Left ventricle myocardium inferior (tissue), 1 donor: ENCODE measurements at regions not wholly inside any gene's neighbourhood (a gene's known extent, or its start where the extent isn't known, plus 50 kb on each side); places are given as distances from the start of the nearest gene placed in this dataset.

Experiments
- DNase-seq: peaks from one replicate; pipeline ENCODE4 v3.0.0-alpha.2; 2020
- H3K27ac ChIP-seq: fragments of 200-600 bp; replicated peaks from 2 replicates; pipeline ENCODE4 v1.8.0; 2021
- H3K27me3 ChIP-seq: fragments of 200-600 bp; 2 replicates; pipeline ENCODE4 v1.8.0; 2021; ENCODE audit warnings: low read depth
- H3K36me3 ChIP-seq: fragments of 200-600 bp; 2 replicates; pipeline ENCODE4 v1.8.0; 2021
- H3K4me1 ChIP-seq: fragments of 200-600 bp; 2 replicates; pipeline ENCODE4 v1.8.0; 2021
- H3K4me3 ChIP-seq: fragments of 200-600 bp; 2 replicates; pipeline ENCODE4 v1.8.0; 2021; ENCODE audit warnings: mild to moderate bottlenecking, moderate library complexity
- H3K9me3 ChIP-seq: fragments of 200-600 bp; replicated peaks from 2 replicates; pipeline ENCODE4 v1.8.0; 2021
- CTCF ChIP-seq: fragments of 200-600 bp; IDR thresholded peaks from 2 replicates; pipeline ENCODE4 v1.8.0; 2021; ENCODE audit warnings: antibody characterized with exemption, mild to moderate bottlenecking, borderline replicate concordance
- intact Hi-C: fragments of 100-400 bp; cut with micrococcal nuclease; formaldehyde crosslinking; loops from one replicate; pipeline ENCODE4 v1.11.0; 2022
- donor health status: DM: no; HTN: yes; CAD: no; lungs with severe emphysema.

- no peak for TF ChIP-seq CTCF
- no peaks in the 10 kb centered on the region for H3K9me3 ChIP-seq
- no peaks in the 10 kb centered on the region for H3K36me3 ChIP-seq
- H3K27ac ChIP-seq: no peak overlapping the region
- intact Hi-C loops: no loop called here
- no peak overlapping the region for H3K4me3 ChIP-seq
- DNase-seq: no peak
- no peaks in the 10 kb centered on the region for H3K4me1 ChIP-seq
- H3K27me3 ChIP-seq: no peaks in the 10 kb centered on the region
Measured at GRCh38 chr3:40853474-40853873, 328.7 kb downstream of the ZNF621 start.

GRCh38 chr3:40855871-40856270 is 331.1 kb downstream of the ZNF621 start:
- no peaks in the 10 kb centered on the region for H3K36me3 ChIP-seq
- no peaks in the 10 kb centered on the region for H3K4me1 ChIP-seq
- no peaks in the 10 kb centered on the region for H3K9me3 ChIP-seq
- H3K27me3 ChIP-seq: no peaks in the 10 kb centered on the region
- intact Hi-C loops: no loop called here
- no peak for TF ChIP-seq CTCF
- DNase-seq: no peak
- no peak overlapping the region for H3K4me3 ChIP-seq
- H3K27ac ChIP-seq: no peak overlapping the region

DNA sequence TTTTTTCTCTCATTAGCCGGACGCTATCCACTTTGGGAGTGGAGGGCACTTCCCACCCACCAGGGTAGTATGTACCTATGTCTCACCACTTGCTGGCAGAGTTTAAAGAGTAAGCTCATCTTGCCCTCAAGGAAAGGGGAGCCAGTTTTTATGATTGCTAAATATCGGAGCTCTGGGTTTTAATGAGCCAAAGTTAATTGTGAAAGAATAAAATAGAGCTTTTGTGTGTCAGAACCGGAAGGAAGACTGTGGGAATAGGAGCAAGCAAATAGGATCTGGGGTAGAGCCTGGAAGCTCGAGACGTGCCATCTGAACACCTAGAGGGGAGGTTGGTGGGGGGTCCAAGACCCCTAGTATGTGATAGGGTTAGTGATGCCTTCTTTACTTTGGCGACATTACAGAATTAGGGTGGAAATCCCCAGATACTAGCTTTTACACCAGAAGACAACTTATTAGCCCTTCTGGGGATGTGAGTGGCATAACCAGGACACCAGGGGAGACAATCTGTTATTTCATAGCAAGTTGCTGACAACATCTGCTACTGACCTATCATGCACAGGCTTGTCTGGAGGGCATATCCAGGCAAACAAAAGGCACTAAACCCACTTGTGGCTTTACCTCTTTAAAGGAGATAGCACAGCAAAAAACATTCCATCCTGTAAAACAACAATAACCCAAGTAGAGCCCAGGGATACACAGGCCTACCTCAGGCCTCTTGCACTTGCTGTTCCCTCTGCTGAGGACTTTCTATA is 333.8 kb downstream of the ZNF621 start:
- Histone ChIP-seq H3K4me3 (no peak overlapping the region), H3K4me1 (no peaks in the 10 kb centered on the region), H3K27me3 (no peaks in the 10 kb centered on the region), H3K36me3 (no peaks in the 10 kb centered on the region), H3K9me3 (no peaks in the 10 kb centered on the region), H3K27ac (no peak overlapping the region)
- DNase-seq: no peak
- no peak for TF ChIP-seq CTCF
- intact Hi-C loops: no loop called here

- no peak for DNase-seq
- H3K4me1 ChIP-seq: peaks cover 8% of the 10 kb centered on the region
- TF ChIP-seq CTCF: no peak
- H3K27ac ChIP-seq: no peak overlapping the region
- H3K4me3 ChIP-seq: no peak overlapping the region
- H3K27me3 ChIP-seq: no peaks in the 10 kb centered on the region
- no peaks in the 10 kb centered on the region for H3K36me3 ChIP-seq
- no peaks in the 10 kb centered on the region for H3K9me3 ChIP-seq
- intact Hi-C loops: no loop called here
Measured at GRCh38 chr3:40862946-40863345, 336.4 kb upstream of the CTNNB1 start.

- Histone ChIP-seq H3K27ac (peak overlapping the region; percentile 43), H3K36me3 (no peaks in the 10 kb centered on the region), H3K4me3 (no peak overlapping the region), H3K9me3 (no peaks in the 10 kb centered on the region), H3K4me1 (peaks cover 8% of the 10 kb centered on the region), H3K27me3 (no peaks in the 10 kb centered on the region)
- TF ChIP-seq CTCF: no peak
- DNase-seq: no peak
- intact Hi-C loops: no loop called here
Measured at GRCh38 chr3:40864146-40864782, 335.0 kb upstream of the CTNNB1 start.
